ENCODE measurements at regions not wholly inside any gene's neighbourhood (a gene's known extent, or its start where the extent isn't known, plus 50 kb on each side); places are given as distances from the start of the nearest gene placed in this dataset.

DNA sequence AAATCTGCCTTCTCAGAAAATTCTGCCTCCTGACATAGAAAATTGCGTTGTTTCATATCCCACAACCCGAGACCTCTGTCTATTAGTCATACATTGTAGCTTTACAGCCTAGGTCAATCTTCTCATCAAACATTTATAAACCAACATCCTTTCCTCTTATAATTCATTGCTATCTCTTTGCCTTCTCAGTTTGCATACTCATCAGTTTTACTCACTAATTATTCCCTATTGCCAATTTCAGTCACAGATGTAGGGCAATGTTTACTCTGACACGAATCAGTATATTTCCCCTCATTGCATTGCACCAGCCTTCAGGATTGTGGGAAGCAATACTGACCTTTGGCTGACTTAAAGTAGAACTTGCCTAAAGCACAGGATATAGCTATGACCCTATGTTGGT is 247.2 kb downstream of the CEMIP2 start:
- no peak for TF ChIP-seq EZH2 (IDR thresholded peaks at IDR 0.05)
- TF ChIP-seq, protein P1, sequence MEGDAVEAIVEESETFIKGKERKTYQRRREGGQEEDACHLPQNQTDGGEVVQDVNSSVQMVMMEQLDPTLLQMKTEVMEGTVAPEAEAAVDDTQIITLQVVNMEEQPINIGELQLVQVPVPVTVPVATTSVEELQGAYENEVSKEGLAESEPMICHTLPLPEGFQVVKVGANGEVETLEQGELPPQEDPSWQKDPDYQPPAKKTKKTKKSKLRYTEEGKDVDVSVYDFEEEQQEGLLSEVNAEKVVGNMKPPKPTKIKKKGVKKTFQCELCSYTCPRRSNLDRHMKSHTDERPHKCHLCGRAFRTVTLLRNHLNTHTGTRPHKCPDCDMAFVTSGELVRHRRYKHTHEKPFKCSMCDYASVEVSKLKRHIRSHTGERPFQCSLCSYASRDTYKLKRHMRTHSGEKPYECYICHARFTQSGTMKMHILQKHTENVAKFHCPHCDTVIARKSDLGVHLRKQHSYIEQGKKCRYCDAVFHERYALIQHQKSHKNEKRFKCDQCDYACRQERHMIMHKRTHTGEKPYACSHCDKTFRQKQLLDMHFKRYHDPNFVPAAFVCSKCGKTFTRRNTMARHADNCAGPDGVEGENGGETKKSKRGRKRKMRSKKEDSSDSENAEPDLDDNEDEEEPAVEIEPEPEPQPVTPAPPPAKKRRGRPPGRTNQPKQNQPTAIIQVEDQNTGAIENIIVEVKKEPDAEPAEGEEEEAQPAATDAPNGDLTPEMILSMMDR (IDR thresholded peaks at IDR 0.05), result no peak
